GM21367 (cell line): ENCODE measurements at regions not wholly inside any gene's neighbourhood (a gene's known extent, or its start where the extent isn't known, plus 50 kb on each side); places are given as distances from the start of the nearest gene placed in this dataset.

Experiments used
- ATAC-seq: cut with Tn5 transposase; IDR thresholded peaks from one replicate; pipeline ENCODE4 v1.9.1; 2021; ENCODE audit not compliant: unreplicated experiment

- ATAC-seq, result no peak
These were observed 623.6 kb downstream of the STIM2 start for GRCh38 chr4:27484216-27484615.

GRCh38 chr4:27490315-27490714, 629.7 kb downstream of the STIM2 start:
- no peak for ATAC-seq

GRCh38 chr4:27490766-27491165, 630.1 kb downstream of the STIM2 start:
- no peak for ATAC-seq

- no peak for ATAC-seq
These were observed 645.8 kb downstream of the STIM2 start for GRCh38 chr4:27506401-27506800.

- no peak for ATAC-seq
These were observed 654.1 kb downstream of the STIM2 start for GRCh38 chr4:27514711-27515110.

- no peak for ATAC-seq
These were observed 654.5 kb downstream of the STIM2 start for GRCh38 chr4:27515140-27515539.

GRCh38 chr4:27518876-27519275, 658.2 kb downstream of the STIM2 start:
- no peak for ATAC-seq

- ATAC-seq, result no peak
These were observed 663.6 kb downstream of the STIM2 start for GRCh38 chr4:27524224-27524623.

- ATAC-seq, result no peak
These were observed 673.8 kb downstream of the STIM2 start for GRCh38 chr4:27534488-27534887.

GRCh38 chr4:27568236-27568951, 707.8 kb downstream of the STIM2 start:
- ATAC-seq, result no peak

GRCh38 chr4:27568952-27569319, 708.3 kb downstream of the STIM2 start:
- ATAC-seq, result no peak

GRCh38 chr4:27574743-27575142, 714.1 kb downstream of the STIM2 start:
- ATAC-seq, result no peak

- no peak for ATAC-seq
These were observed 717.3 kb downstream of the STIM2 start for GRCh38 chr4:27577951-27578350.

GRCh38 chr4:27592738-27593137, 732.1 kb downstream of the STIM2 start:
- no peak for ATAC-seq

GRCh38 chr4:27594922-27595321, 734.3 kb downstream of the STIM2 start:
- ATAC-seq, result no peak

GRCh38 chr4:27595571-27596360, 735.1 kb downstream of the STIM2 start:
- no peak for ATAC-seq

- no peak for ATAC-seq
These were observed 741.5 kb downstream of the STIM2 start for GRCh38 chr4:27602172-27602571.

GRCh38 chr4:27604692-27605091, 744.1 kb downstream of the STIM2 start:
- no peak for ATAC-seq

- no peak for ATAC-seq
These were observed 755.5 kb downstream of the STIM2 start for GRCh38 chr4:27616166-27616565.

GRCh38 chr4:27619435-27619834, 758.8 kb downstream of the STIM2 start:
- no peak for ATAC-seq

GRCh38 chr4:27620886-27621285, 760.2 kb downstream of the STIM2 start:
- no peak for ATAC-seq

- ATAC-seq, result no peak
These were observed 764.1 kb downstream of the STIM2 start for GRCh38 chr4:27624749-27625148.

- ATAC-seq, result no peak
These were observed 768.0 kb downstream of the STIM2 start for GRCh38 chr4:27628609-27629008.
